Gastroesophageal sphincter (tissue), 4 donors: ENCODE measurements at regions not wholly inside any gene's neighbourhood (a gene's known extent, or its start where the extent isn't known, plus 50 kb on each side); places are given as distances from the start of the nearest gene placed in this dataset.

Experiments used
- ATAC-seq: fragments of 150-250 bp; one replicate; pipeline ENCODE4 v1.9.1; 2016; ENCODE audit warnings: mild to moderate bottlenecking, moderate library complexity
- H3K27ac ChIP-seq, 4 donors: fragments of 200-600 bp; sonication (generic) in 3 of 4; 1 replicate in 3 of 4; 2 replicates in 1 of 4; pipeline ENCODE4 v1.5.1; 2016 to 2019
- H3K27me3 ChIP-seq: fragments of 200-600 bp; sonication (generic); one replicate; pipeline ENCODE4 v1.5.1; 2019
- H3K36me3 ChIP-seq, 2 donors: fragments of 200-600 bp; sonication (generic); one replicate each; pipeline ENCODE4 v1.5.1; 2019; ENCODE audit warnings: control low read depth in 1 of 2
- H3K4me1 ChIP-seq, 3 donors: fragments of 200-600 bp; sonication (generic); 1 replicate in 2 of 3; 2 replicates in 1 of 3; pipeline ENCODE4 v1.5.1; 2016 to 2019; ENCODE audit warnings: control low read depth in 2 of 3
- H3K4me3 ChIP-seq, 2 donors: fragments of 200-600 bp; sonication (generic); one replicate each; pipeline ENCODE4 v1.5.1; 2019; ENCODE audit warnings: mild to moderate bottlenecking in 1 of 2, moderate library complexity in 1 of 2
- H3K9me3 ChIP-seq, 3 donors: fragments of 200-600 bp; sonication (generic); one replicate each; pipeline ENCODE4 v1.5.1; 2017 to 2019; ENCODE audit warnings: control low read depth in 2 of 3
- EP300 ChIP-seq: sonication (generic); formaldehyde crosslinking; IDR thresholded peaks from one replicate; pipeline ENCODE4 v1.6.1; 2017; ENCODE audit warnings: antibody characterized with exemption, mild to moderate bottlenecking
- POLR2A ChIP-seq, 2 donors: fragments of 450-650 bp; IDR thresholded peaks; one replicate each; pipeline ENCODE4 v1.6.1; 2017; ENCODE audit warnings: antibody characterized with exemption in 2 of 2, mild to moderate bottlenecking in 2 of 2, moderate library complexity in 1 of 2
- POLR2AphosphoS5 ChIP-seq: sonication (generic); formaldehyde crosslinking; IDR thresholded peaks from one replicate; pipeline ENCODE4 v1.6.1; 2017; ENCODE audit warnings: antibody characterized with exemption
- WGBS, 2 donors: methylation state at CpG; one replicate each; pipeline ENCODE4 v1.1.5; 2018; ENCODE audit warnings: low coverage in 1 of 2; 5-methylcytosine and 5-hydroxymethylcytosine counted together
- TF ChIP-seq, protein P1 (sequence below), 4 experiments: fragments of 200-600 bp in 2 of 4; fragments of 450-650 bp in 2 of 4; sonication (generic) in 1 of 4; IDR thresholded peaks; one replicate each; pipeline ENCODE4 v1.5.1; 2017 to 2019; ENCODE audit warnings: antibody characterized with exemption in 4 of 4, mild to moderate bottlenecking in 2 of 4, moderate library complexity in 2 of 4

DNA sequence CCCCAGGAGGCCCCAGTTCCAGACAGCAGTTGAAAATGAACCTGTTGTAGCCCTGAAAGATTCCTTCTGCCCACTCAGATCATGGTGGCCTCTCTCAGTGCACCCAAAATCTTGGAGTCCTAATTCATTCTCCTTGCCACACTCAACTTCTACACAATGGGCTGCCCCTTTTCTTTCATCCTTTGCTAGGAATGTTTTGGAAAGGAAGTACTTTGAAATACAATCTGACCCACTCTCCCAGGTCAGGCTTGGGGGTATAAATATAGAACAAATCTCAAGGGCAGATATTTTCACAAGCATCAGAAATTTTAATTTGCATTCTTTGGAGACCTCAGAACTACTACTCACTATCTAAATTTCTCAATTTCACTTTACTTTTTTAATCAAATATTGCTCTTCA, 103.2 kb upstream of the SH3BP4 start:
- Histone ChIP-seq H3K4me1 (no peaks in the 10 kb centered on the region), H3K27ac (no peak overlapping the region), H3K36me3 (no peaks in the 10 kb centered on the region), H3K9me3 (no peaks in the 10 kb centered on the region), H3K4me3 (no peak overlapping the region), H3K27me3 (no peaks in the 10 kb centered on the region)
- ATAC-seq, result no peak
- TF ChIP-seq POLR2AphosphoS5 (no peak), POLR2A (IDR thresholded peaks at IDR 0.05) (no peak), EP300 (no peak)
- TF ChIP-seq, protein P1, sequence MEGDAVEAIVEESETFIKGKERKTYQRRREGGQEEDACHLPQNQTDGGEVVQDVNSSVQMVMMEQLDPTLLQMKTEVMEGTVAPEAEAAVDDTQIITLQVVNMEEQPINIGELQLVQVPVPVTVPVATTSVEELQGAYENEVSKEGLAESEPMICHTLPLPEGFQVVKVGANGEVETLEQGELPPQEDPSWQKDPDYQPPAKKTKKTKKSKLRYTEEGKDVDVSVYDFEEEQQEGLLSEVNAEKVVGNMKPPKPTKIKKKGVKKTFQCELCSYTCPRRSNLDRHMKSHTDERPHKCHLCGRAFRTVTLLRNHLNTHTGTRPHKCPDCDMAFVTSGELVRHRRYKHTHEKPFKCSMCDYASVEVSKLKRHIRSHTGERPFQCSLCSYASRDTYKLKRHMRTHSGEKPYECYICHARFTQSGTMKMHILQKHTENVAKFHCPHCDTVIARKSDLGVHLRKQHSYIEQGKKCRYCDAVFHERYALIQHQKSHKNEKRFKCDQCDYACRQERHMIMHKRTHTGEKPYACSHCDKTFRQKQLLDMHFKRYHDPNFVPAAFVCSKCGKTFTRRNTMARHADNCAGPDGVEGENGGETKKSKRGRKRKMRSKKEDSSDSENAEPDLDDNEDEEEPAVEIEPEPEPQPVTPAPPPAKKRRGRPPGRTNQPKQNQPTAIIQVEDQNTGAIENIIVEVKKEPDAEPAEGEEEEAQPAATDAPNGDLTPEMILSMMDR (IDR thresholded peaks at IDR 0.05), result no peak

DNA sequence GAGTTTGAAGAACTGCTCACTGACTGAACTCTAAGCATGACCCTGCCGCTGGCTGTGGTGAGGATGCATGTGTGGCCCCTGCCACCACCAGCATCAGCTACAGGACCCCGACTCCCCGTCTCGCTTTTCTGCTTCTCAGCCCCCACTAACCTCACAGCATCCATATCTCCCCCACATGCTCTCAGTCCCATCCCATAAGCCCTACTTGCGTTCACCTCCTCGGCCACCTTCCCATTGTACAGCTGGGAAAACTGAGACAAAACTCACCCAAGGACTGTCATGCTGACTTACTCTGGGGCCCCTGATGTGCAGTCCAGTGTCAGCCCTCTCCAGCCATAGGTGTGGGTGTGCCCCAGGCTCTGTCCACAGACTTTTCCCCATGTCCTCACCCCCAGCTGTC, 104.2 kb upstream of the SH3BP4 start:
- no peaks in the 10 kb centered on the region for H3K27me3 ChIP-seq
- no peak overlapping the region for H3K27ac ChIP-seq
- no peaks in the 10 kb centered on the region for H3K9me3 ChIP-seq
- no peak for ATAC-seq
- no peaks in the 10 kb centered on the region for H3K4me1 ChIP-seq
- no peaks in the 10 kb centered on the region for H3K36me3 ChIP-seq
- WGBS, 2 donors, result 80 to 100% methylated on average over 1 to 6 of the region's 6 CpGs
- no peak overlapping the region for H3K4me3 ChIP-seq
- TF ChIP-seq, protein P1 (IDR thresholded peaks at IDR 0.05), result no peak
- TF ChIP-seq POLR2A (IDR thresholded peaks at IDR 0.05), result no peak
- no peak for TF ChIP-seq POLR2AphosphoS5

DNA sequence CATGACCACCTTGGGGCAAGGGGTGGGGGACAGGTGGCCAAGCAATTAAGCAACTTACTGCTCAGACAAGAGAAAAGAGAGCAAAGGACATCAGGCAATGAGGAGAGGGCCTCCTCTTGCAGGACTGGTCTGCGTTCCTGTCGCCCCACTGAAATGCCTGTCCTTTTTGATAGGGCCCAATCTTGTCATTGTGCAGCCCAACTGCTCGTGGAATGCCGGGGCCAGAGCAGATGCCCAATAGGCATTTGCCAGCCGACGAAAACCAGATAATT, 104.5 kb upstream of the SH3BP4 start:
- Histone ChIP-seq H3K27me3 (no peaks in the 10 kb centered on the region), H3K27ac (no peak overlapping the region), H3K4me3 (no peak overlapping the region), H3K9me3 (no peaks in the 10 kb centered on the region), H3K4me1 (no peaks in the 10 kb centered on the region), H3K36me3 (no peaks in the 10 kb centered on the region)
- TF ChIP-seq EP300 (no peak), POLR2AphosphoS5 (no peak), POLR2A (IDR thresholded peaks at IDR 0.05) (no peak)
- TF ChIP-seq, protein P1 (IDR thresholded peaks at IDR 0.05), result no peak
- WGBS, 2 donors, result 97 to 100% methylated on average over 2 to 5 of the region's 6 CpGs
- no peak for ATAC-seq

DNA sequence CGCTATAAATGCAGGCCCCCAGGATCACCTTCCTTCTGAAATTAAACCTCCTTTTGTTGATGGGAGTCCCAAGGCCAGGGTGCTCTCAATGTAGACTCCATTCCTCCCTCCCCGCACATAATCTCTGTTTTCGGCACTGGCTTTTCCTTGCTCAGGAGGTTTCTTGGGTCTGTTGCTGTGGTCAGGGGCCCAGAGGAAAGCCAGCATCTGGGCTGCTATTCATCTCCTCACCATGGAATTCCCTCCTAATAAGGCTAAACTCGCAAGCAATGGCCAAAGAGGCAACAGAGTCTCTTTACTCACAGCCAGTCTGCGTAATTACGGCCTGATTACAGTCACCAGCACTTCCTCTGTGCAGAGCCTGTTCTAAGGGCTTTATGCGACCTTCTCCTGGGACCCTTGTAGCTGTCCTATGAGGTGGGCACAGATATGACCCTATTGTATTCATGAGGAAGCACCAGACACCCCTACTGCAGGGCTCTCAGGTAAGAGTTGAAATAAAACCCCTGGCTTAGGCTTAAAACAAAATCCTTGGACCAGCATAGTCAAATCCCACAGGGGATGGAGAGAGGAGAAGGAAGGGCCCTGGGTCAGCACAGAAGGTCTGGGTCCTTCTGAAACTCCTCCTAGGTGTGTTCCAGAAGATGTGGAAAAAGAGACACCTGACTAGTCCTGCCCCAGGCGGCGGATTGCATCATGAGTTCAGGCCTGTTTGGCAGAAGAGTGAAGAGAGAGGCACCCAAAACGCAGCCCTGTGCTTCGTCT, 105.0 kb upstream of the SH3BP4 start:
- Histone ChIP-seq H3K4me1 (no peaks in the 10 kb centered on the region), H3K36me3 (no peaks in the 10 kb centered on the region), H3K4me3 (no peak overlapping the region), H3K9me3 (no peaks in the 10 kb centered on the region), H3K27me3 (no peaks in the 10 kb centered on the region), H3K27ac (no peak overlapping the region)
- WGBS, 2 donors, result 94 to 97% methylated on average over 5 to 7 of the region's 11 CpGs
- TF ChIP-seq POLR2A (IDR thresholded peaks at IDR 0.05) (no peak), EP300 (no peak), POLR2AphosphoS5 (no peak)
- TF ChIP-seq, protein P1 (IDR thresholded peaks at IDR 0.05), result no peak
- ATAC-seq, result no peak
